ENCODE measurements at regions not wholly inside any gene's neighbourhood (a gene's known extent, or its start where the extent isn't known, plus 50 kb on each side); places are given as distances from the start of the nearest gene placed in this dataset.

- no TSS peak for BruUV-seq (replicated peaks)
- Histone ChIP-seq H3K4me1 (ENCODE audit: control insufficient read depth in 1 of 2, insufficient read depth in 2 of 2, low read length in 2 of 2) (no peaks in the 10 kb centered on the region), H4K20me1 (ENCODE audit: insufficient read depth) (no peaks in the 10 kb centered on the region), H3K4me3 (replicated peaks in 1 of 2; ENCODE audit: low read depth in 1 of 2, low read length in 2 of 2) (no peak overlapping the region), H3K79me2 (ENCODE audit: insufficient read depth, low read length) (no peaks in the 10 kb centered on the region), H3K27me3 (ENCODE audit: insufficient read depth, low read length) (peaks cover 26% of the 10 kb centered on the region), H3K27ac (ENCODE audit: low read depth, low read length) (no peak overlapping the region), H3K9me3 (ENCODE audit: control insufficient read depth in 1 of 2, insufficient read depth in 1 of 2, low read depth in 1 of 2, low read length in 2 of 2) (no peaks in the 10 kb centered on the region), H2AFZ (ENCODE audit: low read depth, low read length, poor library complexity, severe bottlenecking) (no peak overlapping the region), H3K9ac (ENCODE audit: low read length) (no peak overlapping the region), H3K36me3 (ENCODE audit: control insufficient read depth in 1 of 2, insufficient read depth in 2 of 2, low read length in 2 of 2) (no peaks in the 10 kb centered on the region), H3K4me2 (ENCODE audit: low read length) (no peak overlapping the region), H3K9me2 (ENCODE audit: insufficient read depth) (no peaks in the 10 kb centered on the region)
- POLR2A ChIA-PET, result no interaction called here
- RAD21 ChIA-PET (ENCODE audit: low non-redundant PET in 1 of 2, low total read pairs in 2 of 2, uncharacterized antibody in 2 of 2, unreplicated experiment in 2 of 2), result no interaction called here
- TF ChIP-seq MAX (IDR thresholded peaks at IDR 0.05), result no peak
- no peak for TF ChIP-seq ZFX (IDR thresholded peaks at IDR 0.05)
- TF ChIP-seq FOSL1 (IDR thresholded peaks at IDR 0.05; ENCODE audit: low read depth), result no peak
- TF ChIP-seq RAD21 (IDR thresholded peaks at IDR 0.05; ENCODE audit: low read depth), result no peak
- no peak for TF ChIP-seq ELF1 (IDR thresholded peaks at IDR 0.05; ENCODE audit: borderline replicate concordance, low read depth)
- TF ChIP-seq SP1 (IDR thresholded peaks at IDR 0.05; ENCODE audit: low read depth), result no peak
- no peak for TF ChIP-seq POLR2A (IDR thresholded peaks at IDR 0.05; ENCODE audit: borderline replicate concordance, extremely low read depth, insufficient read depth, insufficient read length)
- no peak for TF ChIP-seq ZBTB33 (IDR thresholded peaks at IDR 0.05; ENCODE audit: extremely low read depth, insufficient replicate concordance, low read length)
- no peak for TF ChIP-seq SIN3A (IDR thresholded peaks at IDR 0.05; ENCODE audit: low read depth)
- no peak for TF ChIP-seq CEBPB (IDR thresholded peaks at IDR 0.05; ENCODE audit: low read depth)
- TF ChIP-seq CBX3 (IDR thresholded peaks at IDR 0.05; ENCODE audit: low read depth), result no peak
- no peak for TF ChIP-seq ZNF274 (IDR thresholded peaks at IDR 0.05; ENCODE audit: low read depth, low read length)
- no peak for TF ChIP-seq YY1 (IDR thresholded peaks at IDR 0.05; ENCODE audit: extremely low read depth, insufficient replicate concordance, low read depth, low read length)
- no peak for TF ChIP-seq TCF7L2 (IDR thresholded peaks at IDR 0.05; ENCODE audit: borderline replicate concordance, extremely low read depth, insufficient read depth, insufficient read length)
- TF ChIP-seq ATF3 (IDR thresholded peaks at IDR 0.05), result no peak
- ATAC-seq (no peak), DNase-seq (ENCODE audit: low read depth, low spot score) (no peak)
- CTCF ChIA-PET, result no interaction called here
- intact Hi-C loops (cut with micrococcal nuclease), result loop anchor here (10.0 kb wide), 1 partner anchor 216 kb away; no protein-coding TSS in a partner anchor
These were observed 532.8 kb upstream of the GOLIM4 start for GRCh38 chr3:168628549-168628948.
